GM18508 (cell line): ENCODE measurements at regions not wholly inside any gene's neighbourhood (a gene's known extent, or its start where the extent isn't known, plus 50 kb on each side); places are given as distances from the start of the nearest gene placed in this dataset.

Experiments
- ATAC-seq: cut with Tn5 transposase; IDR thresholded peaks from one replicate; pipeline ENCODE4 v1.9.1; 2021; ENCODE audit warnings: moderate number of reproducible peaks; ENCODE audit not compliant: insufficient read depth, unreplicated experiment

GRCh38 chr13:63632321-63632720, 2216.7 kb upstream of the PCDH20 start:
- ATAC-seq: no peak

GRCh38 chr13:63631006-63631405, 2215.4 kb upstream of the PCDH20 start:
- ATAC-seq: no peak

DNA sequence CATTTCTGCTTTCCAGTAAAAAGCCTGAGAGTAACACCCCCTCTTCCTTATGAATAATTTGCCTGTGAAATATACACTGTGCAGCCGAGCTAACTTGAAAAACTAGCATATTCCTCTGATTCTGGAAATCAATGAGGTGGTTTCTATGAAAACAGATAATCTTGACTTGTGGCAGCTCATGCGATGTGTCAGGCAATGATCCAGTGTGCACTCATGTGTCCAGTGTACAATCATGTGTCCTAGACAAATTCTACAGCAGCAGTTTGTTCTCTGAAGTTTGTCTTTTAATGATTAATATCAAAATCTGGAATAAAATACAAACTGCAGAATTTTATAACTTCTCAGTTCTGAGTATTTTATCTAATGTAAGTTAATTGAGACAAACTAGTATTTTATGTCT, 2213.9 kb upstream of the PCDH20 start:
- ATAC-seq: no peak

DNA sequence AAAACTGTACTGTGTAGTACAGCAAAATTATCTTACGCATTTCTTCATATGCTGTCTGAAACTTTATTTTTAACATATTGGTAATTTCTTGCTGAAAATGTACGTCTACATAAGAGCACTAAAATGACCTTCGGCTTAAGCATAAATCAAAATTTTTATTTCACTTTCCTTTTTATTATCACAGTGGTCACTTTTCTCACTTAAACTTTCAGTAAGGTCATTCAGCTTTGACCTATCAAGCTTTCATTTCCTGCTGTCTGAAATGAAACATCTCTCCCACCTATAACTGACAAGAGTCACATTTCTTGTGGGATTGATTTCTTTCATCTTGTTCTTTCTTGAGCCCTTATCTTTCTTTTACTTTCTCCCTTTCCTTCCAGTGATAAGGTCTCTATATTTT, 2212.7 kb upstream of the PCDH20 start:
- no peak for ATAC-seq

GRCh38 chr13:63625869-63626268, 2210.2 kb upstream of the PCDH20 start:
- no peak for ATAC-seq

DNA sequence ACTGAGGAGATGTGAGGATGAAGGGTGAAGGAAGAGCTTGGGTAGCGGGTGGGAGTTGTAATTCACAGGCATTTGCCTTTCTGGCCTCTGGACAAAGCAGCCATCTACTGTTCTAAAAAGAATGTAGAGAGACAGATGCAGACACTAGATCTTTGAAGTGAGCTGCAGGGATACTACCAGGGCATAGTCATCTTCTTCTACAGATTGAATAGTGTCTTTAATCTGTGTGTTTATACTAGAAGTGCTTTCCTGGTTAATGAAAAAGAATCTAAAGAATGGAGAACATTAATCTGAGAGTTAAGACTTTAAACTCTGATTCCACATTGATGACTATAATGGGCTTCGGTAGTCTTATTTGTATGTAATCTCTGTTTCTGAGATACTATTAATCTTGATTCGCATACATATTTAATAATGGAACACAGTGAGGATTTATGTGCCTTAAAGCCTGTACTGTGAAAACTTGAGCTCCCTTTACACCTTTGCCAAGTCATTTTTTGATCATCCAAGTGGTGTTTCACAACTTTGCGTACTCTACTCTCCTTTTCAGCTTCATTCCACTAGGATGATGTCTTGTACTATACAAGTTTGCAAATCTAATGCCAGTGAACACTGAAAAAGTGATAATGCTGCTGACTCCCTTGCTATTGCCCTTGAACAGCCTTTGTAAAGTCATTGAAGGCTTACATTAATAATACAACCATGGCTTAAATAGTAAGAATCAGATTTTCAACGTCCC, 2199.4 kb upstream of the PCDH20 start:
- ATAC-seq: no peak

DNA sequence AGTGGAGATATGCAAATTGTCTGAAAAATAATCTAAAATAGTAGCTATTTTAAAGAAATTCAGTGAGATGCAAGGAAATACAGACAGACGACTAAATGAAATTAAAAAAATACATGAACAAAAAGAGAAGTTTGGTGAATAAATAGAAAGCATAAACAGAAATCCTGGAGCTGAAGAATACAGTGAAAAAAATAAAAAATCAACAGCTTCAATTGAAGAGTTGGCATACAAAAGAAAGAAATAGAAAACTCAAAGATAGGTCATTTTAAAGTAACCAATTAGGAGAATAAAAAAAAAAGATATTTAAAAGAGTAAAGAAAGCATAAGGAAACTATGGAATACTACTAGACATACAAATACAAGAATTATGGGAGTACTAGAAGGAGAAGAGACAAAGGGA, 2191.5 kb upstream of the PCDH20 start:
- no peak for ATAC-seq

- no peak for ATAC-seq
Measured at GRCh38 chr13:63605962-63606361, 2190.3 kb upstream of the PCDH20 start.

- ATAC-seq: no peak
Measured at GRCh38 chr13:63605403-63605802, 2189.8 kb upstream of the PCDH20 start.

DNA sequence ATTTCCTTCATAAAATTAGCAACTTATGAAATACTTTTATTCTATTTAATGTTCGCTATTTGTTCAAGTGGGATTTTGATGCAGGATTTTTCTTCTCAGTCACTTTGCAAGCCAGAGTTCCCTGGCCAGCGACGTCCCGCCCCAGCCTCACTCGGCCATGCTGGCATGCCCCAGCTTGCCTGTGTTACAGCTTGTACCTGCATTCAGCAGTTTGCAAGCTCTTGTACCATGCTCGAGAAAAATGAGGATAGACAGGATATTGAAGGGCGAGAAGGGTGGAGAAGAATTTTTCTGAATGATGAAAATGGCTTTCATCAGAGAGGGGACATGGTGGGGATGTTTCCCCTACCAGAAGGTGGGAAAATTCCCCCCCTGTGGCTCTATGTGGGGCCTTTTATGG, 2180.2 kb upstream of the PCDH20 start:
- ATAC-seq: no peak

DNA sequence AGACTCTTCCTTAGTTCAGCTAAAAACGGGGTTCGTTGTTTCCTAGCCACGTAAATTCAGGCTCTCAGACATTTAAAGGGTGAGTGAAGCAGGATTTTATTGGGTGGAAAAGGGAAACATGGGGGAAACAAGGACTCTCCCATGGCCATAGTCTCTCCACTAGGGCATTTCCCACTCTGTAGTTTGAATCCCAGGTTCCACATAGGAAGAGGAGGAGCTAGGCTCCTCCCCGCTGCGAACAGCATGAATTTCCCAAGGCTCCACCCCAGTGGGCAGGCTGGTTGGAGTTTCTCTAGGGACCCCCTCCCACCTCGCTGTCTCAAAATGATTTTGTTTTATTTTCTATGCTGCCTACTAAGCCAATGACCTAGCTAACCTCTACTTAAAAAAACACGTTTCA, 2170.8 kb upstream of the PCDH20 start:
- ATAC-seq: no peak

GRCh38 chr13:63578796-63579195, 2163.1 kb upstream of the PCDH20 start:
- ATAC-seq: no peak

- no peak for ATAC-seq
Measured at GRCh38 chr13:63567031-63567430, 2151.4 kb upstream of the PCDH20 start.

DNA sequence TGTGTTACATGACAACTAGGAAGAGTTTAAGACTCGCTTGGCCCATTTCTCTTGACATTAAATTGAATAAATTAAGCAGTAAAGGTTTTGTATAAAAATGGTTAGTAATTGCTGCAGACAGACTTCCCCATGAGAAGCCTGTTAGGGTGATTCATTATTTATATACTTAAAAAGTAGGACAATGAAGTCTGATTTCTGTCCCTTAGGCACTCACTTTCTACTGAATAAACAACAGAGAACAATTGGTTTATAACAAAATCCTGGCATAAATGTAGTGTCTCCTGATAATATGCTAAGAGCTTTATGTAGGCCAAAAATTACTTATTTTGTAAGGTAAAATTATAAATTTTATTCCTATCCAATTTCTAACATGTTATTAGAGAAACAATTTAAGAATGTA, 2138.5 kb upstream of the PCDH20 start:
- no peak for ATAC-seq

DNA sequence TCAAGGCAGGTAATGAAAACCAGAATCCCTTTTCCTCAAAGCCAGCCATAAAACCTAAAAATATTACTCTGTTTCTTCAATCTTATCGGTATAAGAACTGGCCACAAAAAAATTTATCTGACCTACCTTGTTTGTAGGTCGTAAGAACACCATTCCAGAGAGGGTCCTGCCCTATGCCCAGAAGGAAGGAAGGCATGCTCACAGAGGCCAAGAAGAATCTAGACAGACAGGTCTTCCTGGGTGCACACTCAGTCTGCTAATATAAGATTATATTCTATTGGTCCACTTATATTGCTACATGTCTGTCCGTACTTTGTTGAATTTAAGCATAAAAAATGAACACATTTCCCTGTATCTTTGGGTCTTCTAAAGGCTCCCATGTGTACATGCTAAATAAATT, 2136.1 kb upstream of the PCDH20 start:
- ATAC-seq: no peak

GRCh38 chr13:63546524-63546923, 2130.9 kb upstream of the PCDH20 start:
- ATAC-seq: no peak

GRCh38 chr13:63542770-63543169, 2127.1 kb upstream of the PCDH20 start:
- no peak for ATAC-seq

DNA sequence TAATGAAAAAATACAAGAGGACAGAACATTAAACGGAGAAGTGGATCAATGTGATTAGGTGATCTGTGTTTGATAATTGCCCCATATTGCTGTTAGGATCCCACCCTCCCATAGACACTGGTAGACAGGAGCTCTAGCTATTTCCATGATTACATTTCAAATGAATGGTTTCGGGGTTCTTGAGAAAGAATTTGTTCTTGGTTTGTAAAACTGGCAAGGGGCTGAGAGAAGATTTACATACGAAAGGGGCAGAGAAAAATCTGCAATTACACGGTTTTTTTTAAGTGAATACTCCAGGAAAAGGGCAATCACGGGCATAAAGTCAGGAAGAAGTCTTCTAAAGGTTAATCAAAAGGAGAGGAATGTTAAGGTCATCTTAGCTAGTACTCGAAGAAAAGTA, 2125.7 kb upstream of the PCDH20 start:
- ATAC-seq: no peak

DNA sequence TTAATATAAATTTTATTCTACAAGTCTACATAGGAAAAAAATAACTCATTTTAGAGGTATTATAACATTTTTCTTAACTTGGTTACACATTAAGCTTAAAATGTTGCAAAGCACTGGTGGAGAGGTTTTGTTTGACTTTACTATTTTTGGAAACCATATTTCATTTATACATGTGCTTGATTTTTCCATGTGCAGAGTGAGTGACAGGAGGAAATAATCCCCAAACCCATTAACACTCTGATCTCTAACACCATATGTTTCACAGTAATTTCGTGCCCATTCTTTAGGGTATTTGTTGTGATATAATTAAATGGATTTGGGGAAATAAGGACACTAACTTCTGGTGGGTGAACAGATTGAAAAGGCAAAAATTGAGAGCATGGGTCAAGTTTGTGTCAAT, 2124.4 kb upstream of the PCDH20 start:
- no peak for ATAC-seq

DNA sequence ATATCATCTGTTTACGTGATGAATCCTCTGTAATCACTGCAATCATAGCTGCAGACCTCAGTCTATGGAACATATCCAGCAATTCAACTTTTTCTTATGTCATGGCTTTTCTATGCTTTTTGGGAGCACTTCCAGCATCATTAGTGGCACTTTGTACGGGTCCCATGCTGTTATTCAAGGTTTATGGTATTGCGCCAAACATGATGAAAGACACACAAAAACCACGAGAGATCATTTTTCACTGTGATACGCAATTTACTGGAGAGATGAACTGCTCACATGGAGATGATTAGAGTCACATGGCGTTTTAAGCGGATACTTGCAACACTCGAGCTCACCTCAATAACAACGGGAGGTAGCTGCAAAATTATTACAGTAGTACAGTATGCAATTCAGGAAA, 2101.7 kb upstream of the PCDH20 start:
- no peak for ATAC-seq

DNA sequence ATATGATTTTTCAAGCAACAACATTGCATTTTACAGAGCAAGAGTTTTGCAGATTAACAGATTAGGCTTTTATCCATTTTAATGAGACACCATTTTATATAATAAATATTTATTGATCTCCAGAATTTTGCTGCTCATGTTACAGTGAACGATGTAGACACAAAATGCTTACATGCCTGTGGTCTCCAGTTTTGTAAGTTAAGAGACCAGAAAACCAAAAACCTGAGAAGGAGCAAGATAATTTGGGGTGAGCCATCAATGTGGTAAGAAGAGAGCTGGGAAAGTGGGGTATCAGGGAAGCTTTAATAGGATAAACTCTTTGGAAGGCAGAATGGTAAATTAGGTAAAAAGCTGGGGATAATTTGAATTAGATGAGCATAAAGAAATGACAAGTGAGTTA, 2100.5 kb upstream of the PCDH20 start:
- ATAC-seq: no peak

GRCh38 chr13:63514886-63515285, 2099.2 kb upstream of the PCDH20 start:
- ATAC-seq: no peak

GRCh38 chr13:63512095-63512494, 2096.4 kb upstream of the PCDH20 start:
- no peak for ATAC-seq
